ENCODE measurements at regions not wholly inside any gene's neighbourhood (a gene's known extent, or its start where the extent isn't known, plus 50 kb on each side); places are given as distances from the start of the nearest gene placed in this dataset.

DNA sequence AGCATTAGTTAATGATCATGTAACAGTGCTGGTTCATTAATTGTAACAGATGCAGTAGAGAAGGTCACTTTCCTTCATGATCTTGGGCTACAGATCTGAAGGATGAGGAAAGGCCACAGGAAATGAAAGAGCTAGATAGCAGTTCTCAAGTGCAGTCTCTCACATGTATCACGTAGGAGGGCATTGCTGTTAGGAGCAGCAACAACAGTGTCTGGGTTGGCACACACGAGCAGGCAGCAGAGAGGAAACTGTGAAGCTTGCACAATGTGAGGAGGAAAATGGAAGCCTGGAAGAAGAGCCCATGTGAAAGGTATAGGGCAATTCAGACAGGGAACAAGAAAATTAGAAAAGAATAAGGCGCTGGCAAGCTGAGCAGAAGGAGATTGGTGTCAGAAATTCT, 1741.5 kb downstream of the PCDH9 start:
- Histone ChIP-seq H3K9ac (ENCODE audit: low read length) (no peak overlapping the region), H3K4me1 (ENCODE audit: control insufficient read depth, low read depth, low read length) (no peaks in the 10 kb centered on the region), H3K36me3 (ENCODE audit: control insufficient read depth, low read depth, low read length) (no peaks in the 10 kb centered on the region), H3K9me3 (ENCODE audit: control insufficient read depth, low read depth, low read length) (no peaks in the 10 kb centered on the region), H3K27me3 (ENCODE audit: control insufficient read depth, insufficient read depth, low read length) (no peaks in the 10 kb centered on the region), H3K4me3 (ENCODE audit: low read length) (no peak overlapping the region), H3K27ac (ENCODE audit: low read length) (no peak overlapping the region)

- H3K27me3 ChIP-seq (ENCODE audit: control insufficient read depth, insufficient read depth, low read length), result no peaks in the 10 kb centered on the region
- H3K27ac ChIP-seq (ENCODE audit: low read length), result no peak overlapping the region
- H3K36me3 ChIP-seq (ENCODE audit: control insufficient read depth, low read depth, low read length), result no peaks in the 10 kb centered on the region
- no peaks in the 10 kb centered on the region for H3K4me1 ChIP-seq (ENCODE audit: control insufficient read depth, low read depth, low read length)
- H3K9me3 ChIP-seq (ENCODE audit: control insufficient read depth, low read depth, low read length), result no peaks in the 10 kb centered on the region
- H3K4me3 ChIP-seq (ENCODE audit: low read length), result no peak overlapping the region
- no peak overlapping the region for H3K9ac ChIP-seq (ENCODE audit: low read length)
Measured at GRCh38 chr13:65479692-65480091, 1750.4 kb downstream of the PCDH9 start.

DNA sequence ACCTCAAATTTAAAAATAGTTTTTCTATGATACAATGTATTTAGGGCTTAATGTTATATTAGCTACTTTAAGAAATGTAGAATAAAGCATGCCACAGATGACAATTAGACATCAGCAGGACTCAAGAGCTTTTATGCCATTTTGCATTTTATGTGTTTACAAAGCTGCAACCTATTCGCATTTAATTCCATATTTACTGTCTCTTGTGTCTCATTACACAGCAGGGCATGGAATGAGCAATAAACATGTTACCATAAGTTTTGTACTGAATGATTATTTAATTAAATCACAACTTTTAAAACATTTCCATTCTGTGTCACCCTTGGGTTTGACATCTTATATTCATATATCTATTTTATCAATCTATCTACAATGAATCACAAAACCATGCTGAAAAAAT, 1756.9 kb downstream of the PCDH9 start:
- Histone ChIP-seq H3K4me3 (ENCODE audit: low read length) (no peak overlapping the region), H3K9ac (ENCODE audit: low read length) (no peak overlapping the region), H3K9me3 (ENCODE audit: control insufficient read depth, low read depth, low read length) (no peaks in the 10 kb centered on the region), H3K4me1 (ENCODE audit: control insufficient read depth, low read depth, low read length) (no peaks in the 10 kb centered on the region), H3K36me3 (ENCODE audit: control insufficient read depth, low read depth, low read length) (no peaks in the 10 kb centered on the region), H3K27me3 (ENCODE audit: control insufficient read depth, insufficient read depth, low read length) (no peaks in the 10 kb centered on the region), H3K27ac (ENCODE audit: low read length) (no peak overlapping the region)

GRCh38 chr13:65472336-65472735, 1757.8 kb downstream of the PCDH9 start:
- Histone ChIP-seq H3K27me3 (ENCODE audit: control insufficient read depth, insufficient read depth, low read length) (no peaks in the 10 kb centered on the region), H3K9ac (ENCODE audit: low read length) (no peak overlapping the region), H3K4me3 (ENCODE audit: low read length) (no peak overlapping the region), H3K27ac (ENCODE audit: low read length) (no peak overlapping the region), H3K4me1 (ENCODE audit: control insufficient read depth, low read depth, low read length) (no peaks in the 10 kb centered on the region), H3K36me3 (ENCODE audit: control insufficient read depth, low read depth, low read length) (no peaks in the 10 kb centered on the region), H3K9me3 (ENCODE audit: control insufficient read depth, low read depth, low read length) (no peaks in the 10 kb centered on the region)

DNA sequence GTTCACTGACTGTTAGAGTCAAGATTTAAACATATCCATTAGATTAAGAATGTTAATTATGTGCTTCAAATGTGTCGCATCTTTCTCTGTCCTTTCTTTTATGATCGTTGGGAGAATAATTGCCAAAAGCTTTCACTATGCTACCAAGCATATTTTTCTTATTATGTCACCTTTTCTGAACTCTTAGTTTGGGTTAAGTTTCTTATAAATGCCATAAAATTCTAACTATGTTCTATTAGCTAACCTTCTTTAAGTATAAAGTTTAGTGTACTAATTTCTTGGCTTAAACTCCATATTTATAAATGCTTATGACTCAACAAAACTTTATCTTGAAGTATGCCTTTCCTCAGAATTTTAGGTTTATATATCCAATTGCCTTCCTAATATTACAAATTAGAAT, 1759.4 kb downstream of the PCDH9 start:
- no peaks in the 10 kb centered on the region for H3K9me3 ChIP-seq (ENCODE audit: control insufficient read depth, low read depth, low read length)
- H3K4me1 ChIP-seq (ENCODE audit: control insufficient read depth, low read depth, low read length), result no peaks in the 10 kb centered on the region
- no peak overlapping the region for H3K27ac ChIP-seq (ENCODE audit: low read length)
- no peak overlapping the region for H3K9ac ChIP-seq (ENCODE audit: low read length)
- no peak overlapping the region for H3K4me3 ChIP-seq (ENCODE audit: low read length)
- H3K36me3 ChIP-seq (ENCODE audit: control insufficient read depth, low read depth, low read length), result no peaks in the 10 kb centered on the region
- H3K27me3 ChIP-seq (ENCODE audit: control insufficient read depth, insufficient read depth, low read length), result no peaks in the 10 kb centered on the region

DNA sequence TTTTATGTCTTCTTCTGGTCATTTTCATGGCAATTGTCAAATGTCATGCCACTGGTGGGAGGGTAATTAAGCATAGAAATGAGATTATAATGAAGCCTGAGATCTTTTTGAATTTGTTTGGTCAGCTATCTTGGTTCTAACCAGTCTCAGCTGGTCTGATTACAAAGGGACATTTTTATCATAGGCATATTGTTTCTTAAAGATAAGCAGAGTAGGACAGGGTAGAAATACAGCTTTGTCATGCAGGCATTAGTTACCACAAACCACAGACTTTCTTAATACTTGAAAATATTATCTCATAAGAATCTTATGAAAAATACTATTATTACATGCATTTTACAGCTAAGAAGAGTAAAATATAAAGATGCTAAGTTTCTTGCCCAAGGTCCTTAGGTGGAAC, 1761.5 kb downstream of the PCDH9 start:
- H3K9ac ChIP-seq (ENCODE audit: low read length), result no peak overlapping the region
- H3K4me1 ChIP-seq (ENCODE audit: control insufficient read depth, low read depth, low read length), result no peaks in the 10 kb centered on the region
- H3K36me3 ChIP-seq (ENCODE audit: control insufficient read depth, low read depth, low read length), result no peaks in the 10 kb centered on the region
- H3K27me3 ChIP-seq (ENCODE audit: control insufficient read depth, insufficient read depth, low read length), result no peaks in the 10 kb centered on the region
- H3K9me3 ChIP-seq (ENCODE audit: control insufficient read depth, low read depth, low read length), result no peaks in the 10 kb centered on the region
- H3K27ac ChIP-seq (ENCODE audit: low read length), result no peak overlapping the region
- H3K4me3 ChIP-seq (ENCODE audit: low read length), result no peak overlapping the region

DNA sequence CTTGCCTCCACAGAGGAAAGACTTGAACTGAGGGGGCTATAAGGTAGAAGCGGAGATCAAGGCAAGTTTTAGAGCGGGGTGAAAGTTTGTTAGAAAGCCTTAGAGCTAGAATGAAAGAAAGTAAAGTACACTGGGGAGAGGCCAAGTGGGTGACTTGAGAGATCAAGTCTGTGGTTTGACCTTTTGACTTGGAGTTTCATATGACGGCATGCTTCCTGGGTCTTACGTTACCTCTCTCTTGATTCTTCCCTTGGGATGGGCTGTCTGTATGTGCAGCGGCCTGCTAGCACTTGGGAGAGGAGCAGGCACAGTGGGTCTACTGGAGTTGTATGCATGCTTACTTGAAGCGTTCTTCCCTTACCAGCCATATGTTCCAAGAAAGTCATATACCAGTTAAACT, 1768.5 kb downstream of the PCDH9 start:
- Histone ChIP-seq H3K4me3 (ENCODE audit: low read length) (no peak overlapping the region), H3K9ac (ENCODE audit: low read length) (no peak overlapping the region), H3K4me1 (ENCODE audit: control insufficient read depth, low read depth, low read length) (peaks cover 18% of the 10 kb centered on the region), H3K9me3 (ENCODE audit: control insufficient read depth, low read depth, low read length) (no peaks in the 10 kb centered on the region), H3K36me3 (ENCODE audit: control insufficient read depth, low read depth, low read length) (no peaks in the 10 kb centered on the region), H3K27ac (ENCODE audit: low read length) (no peak overlapping the region), H3K27me3 (ENCODE audit: control insufficient read depth, insufficient read depth, low read length) (no peaks in the 10 kb centered on the region)

- H3K36me3 ChIP-seq (ENCODE audit: control insufficient read depth, low read depth, low read length), result no peaks in the 10 kb centered on the region
- peaks cover 18% of the 10 kb centered on the region for H3K4me1 ChIP-seq (ENCODE audit: control insufficient read depth, low read depth, low read length)
- no peaks in the 10 kb centered on the region for H3K27me3 ChIP-seq (ENCODE audit: control insufficient read depth, insufficient read depth, low read length)
- H3K27ac ChIP-seq (ENCODE audit: low read length), result no peak overlapping the region
- H3K9me3 ChIP-seq (ENCODE audit: control insufficient read depth, low read depth, low read length), result no peaks in the 10 kb centered on the region
- H3K4me3 ChIP-seq (ENCODE audit: low read length), result peak overlapping the region; percentile 15
- H3K9ac ChIP-seq (ENCODE audit: low read length), result no peak overlapping the region
Measured at GRCh38 chr13:65460136-65460535, 1770.0 kb downstream of the PCDH9 start.

DNA sequence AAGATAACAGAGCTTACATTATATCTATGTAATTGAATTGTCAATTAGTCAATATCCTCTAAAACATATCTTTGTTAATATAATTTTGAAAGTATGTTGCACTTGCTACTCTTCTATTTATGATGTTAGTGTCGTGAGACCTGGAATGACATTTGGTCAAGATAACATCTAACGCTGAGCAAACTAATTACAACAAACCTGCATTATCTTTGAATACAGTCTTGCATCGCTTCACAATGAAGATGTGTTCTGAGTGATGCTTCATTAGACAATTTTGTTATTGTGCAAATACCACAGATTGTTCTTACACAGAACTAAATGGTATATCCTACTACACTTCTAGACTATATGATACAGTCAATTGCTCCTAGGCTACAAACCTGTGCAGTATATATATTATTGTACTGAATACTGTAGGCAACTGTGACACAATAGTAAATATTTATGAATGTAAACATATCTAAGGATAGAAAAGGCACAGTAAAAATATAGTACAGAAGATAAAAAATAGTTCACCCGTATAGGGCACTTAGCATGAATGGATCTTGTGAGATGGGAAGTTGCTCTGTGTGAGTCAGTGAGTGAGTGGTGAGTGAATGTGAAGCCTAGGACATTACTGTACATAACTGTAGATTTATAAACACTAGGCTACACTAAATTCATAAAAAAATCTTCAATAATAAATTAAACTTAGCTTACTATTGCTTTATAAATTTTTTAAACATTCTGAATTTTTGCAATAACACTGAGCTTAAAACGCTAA, 1773.8 kb downstream of the PCDH9 start:
- Histone ChIP-seq H3K36me3 (ENCODE audit: control insufficient read depth, low read depth, low read length) (no peaks in the 10 kb centered on the region), H3K4me3 (ENCODE audit: low read length) (no peak overlapping the region), H3K27ac (ENCODE audit: low read length) (no peak overlapping the region), H3K9ac (ENCODE audit: low read length) (no peak overlapping the region), H3K9me3 (ENCODE audit: control insufficient read depth, low read depth, low read length) (no peaks in the 10 kb centered on the region), H3K4me1 (ENCODE audit: control insufficient read depth, low read depth, low read length) (peaks cover 15% of the 10 kb centered on the region), H3K27me3 (ENCODE audit: control insufficient read depth, insufficient read depth, low read length) (no peaks in the 10 kb centered on the region)

- Histone ChIP-seq H3K27ac (ENCODE audit: low read length) (no peak overlapping the region), H3K27me3 (ENCODE audit: control insufficient read depth, insufficient read depth, low read length) (no peaks in the 10 kb centered on the region), H3K4me1 (ENCODE audit: control insufficient read depth, low read depth, low read length) (no peaks in the 10 kb centered on the region), H3K4me3 (ENCODE audit: low read length) (no peak overlapping the region), H3K9me3 (ENCODE audit: control insufficient read depth, low read depth, low read length) (no peaks in the 10 kb centered on the region), H3K9ac (ENCODE audit: low read length) (no peak overlapping the region), H3K36me3 (ENCODE audit: control insufficient read depth, low read depth, low read length) (no peaks in the 10 kb centered on the region)
Measured at GRCh38 chr13:65454403-65454802, 1775.7 kb downstream of the PCDH9 start.

GRCh38 chr13:65453982-65454381, 1776.2 kb downstream of the PCDH9 start:
- Histone ChIP-seq H3K4me1 (ENCODE audit: control insufficient read depth, low read depth, low read length) (no peaks in the 10 kb centered on the region), H3K4me3 (ENCODE audit: low read length) (no peak overlapping the region), H3K36me3 (ENCODE audit: control insufficient read depth, low read depth, low read length) (no peaks in the 10 kb centered on the region), H3K27ac (ENCODE audit: low read length) (no peak overlapping the region), H3K27me3 (ENCODE audit: control insufficient read depth, insufficient read depth, low read length) (no peaks in the 10 kb centered on the region), H3K9ac (ENCODE audit: low read length) (no peak overlapping the region), H3K9me3 (ENCODE audit: control insufficient read depth, low read depth, low read length) (no peaks in the 10 kb centered on the region)

DNA sequence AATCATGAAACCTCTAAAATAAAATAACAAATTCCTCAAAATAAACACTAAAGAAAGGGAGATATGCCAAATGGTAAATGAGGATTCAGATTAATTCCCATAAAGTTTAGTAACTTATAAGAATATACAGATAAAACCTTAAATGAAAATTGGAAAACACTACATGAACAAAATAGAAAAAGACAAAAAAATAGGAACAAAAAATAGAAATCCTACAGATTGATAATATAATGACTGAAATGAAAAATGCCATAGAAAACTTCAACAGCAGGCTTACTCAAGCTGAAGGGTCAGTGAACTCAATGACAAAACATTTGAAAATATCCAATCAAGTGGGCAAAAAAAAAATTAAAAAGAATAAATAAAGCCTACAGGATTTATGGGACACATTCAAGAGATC, 1784.8 kb downstream of the PCDH9 start:
- no peaks in the 10 kb centered on the region for H3K9me3 ChIP-seq (ENCODE audit: control insufficient read depth, low read depth, low read length)
- H3K36me3 ChIP-seq (ENCODE audit: control insufficient read depth, low read depth, low read length), result no peaks in the 10 kb centered on the region
- no peak overlapping the region for H3K9ac ChIP-seq (ENCODE audit: low read length)
- no peak overlapping the region for H3K27ac ChIP-seq (ENCODE audit: low read length)
- H3K27me3 ChIP-seq (ENCODE audit: control insufficient read depth, insufficient read depth, low read length), result no peaks in the 10 kb centered on the region
- no peaks in the 10 kb centered on the region for H3K4me1 ChIP-seq (ENCODE audit: control insufficient read depth, low read depth, low read length)
- no peak overlapping the region for H3K4me3 ChIP-seq (ENCODE audit: low read length)
